ENCODE measurements at regions not wholly inside any gene's neighbourhood (a gene's known extent, or its start where the extent isn't known, plus 50 kb on each side); places are given as distances from the start of the nearest gene placed in this dataset.

DNA sequence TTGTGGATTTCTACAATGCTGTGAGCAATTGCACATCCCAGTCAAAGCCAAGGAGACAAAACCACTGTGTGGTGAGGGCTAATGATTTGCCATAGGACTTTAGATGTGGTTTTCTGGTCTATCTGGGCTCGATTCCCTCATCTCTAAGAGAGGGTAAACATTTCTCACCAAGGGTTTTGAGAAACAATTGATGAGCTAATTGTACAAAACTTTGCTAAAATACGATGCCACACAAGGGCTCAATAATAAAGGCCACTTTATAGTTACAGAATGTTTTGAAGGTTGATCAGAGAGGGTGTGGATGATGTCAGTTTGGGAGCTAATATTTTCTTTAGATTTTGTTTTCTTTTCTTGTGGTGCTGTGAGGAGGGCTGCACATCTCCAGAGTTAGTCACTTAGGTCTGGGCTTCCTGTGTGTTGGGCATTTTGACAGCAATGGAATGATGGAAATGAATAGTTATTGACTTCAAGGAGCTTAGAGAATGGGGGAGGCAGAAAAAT, 60.8 kb upstream of the SLC38A4 start:
- TF ChIP-seq EP300 (IDR thresholded peaks at IDR 0.05) (no peak), NPAS2 (CRISPR knock-in tag; IDR thresholded peaks at IDR 0.05; ENCODE audit: borderline replicate concordance) (no peak), RNF2 (IDR thresholded peaks at IDR 0.05; ENCODE audit: borderline replicate concordance, low read depth) (no peak)
- TF ChIP-seq, protein P1, sequence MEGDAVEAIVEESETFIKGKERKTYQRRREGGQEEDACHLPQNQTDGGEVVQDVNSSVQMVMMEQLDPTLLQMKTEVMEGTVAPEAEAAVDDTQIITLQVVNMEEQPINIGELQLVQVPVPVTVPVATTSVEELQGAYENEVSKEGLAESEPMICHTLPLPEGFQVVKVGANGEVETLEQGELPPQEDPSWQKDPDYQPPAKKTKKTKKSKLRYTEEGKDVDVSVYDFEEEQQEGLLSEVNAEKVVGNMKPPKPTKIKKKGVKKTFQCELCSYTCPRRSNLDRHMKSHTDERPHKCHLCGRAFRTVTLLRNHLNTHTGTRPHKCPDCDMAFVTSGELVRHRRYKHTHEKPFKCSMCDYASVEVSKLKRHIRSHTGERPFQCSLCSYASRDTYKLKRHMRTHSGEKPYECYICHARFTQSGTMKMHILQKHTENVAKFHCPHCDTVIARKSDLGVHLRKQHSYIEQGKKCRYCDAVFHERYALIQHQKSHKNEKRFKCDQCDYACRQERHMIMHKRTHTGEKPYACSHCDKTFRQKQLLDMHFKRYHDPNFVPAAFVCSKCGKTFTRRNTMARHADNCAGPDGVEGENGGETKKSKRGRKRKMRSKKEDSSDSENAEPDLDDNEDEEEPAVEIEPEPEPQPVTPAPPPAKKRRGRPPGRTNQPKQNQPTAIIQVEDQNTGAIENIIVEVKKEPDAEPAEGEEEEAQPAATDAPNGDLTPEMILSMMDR (IDR thresholded peaks at IDR 0.05), result no peak
